ENCODE measurements at regions not wholly inside any gene's neighbourhood (a gene's known extent, or its start where the extent isn't known, plus 50 kb on each side); places are given as distances from the start of the nearest gene placed in this dataset.
"Not testable (repeated sequence)": the region's sequence is repeated elsewhere in the genome, so short reads cannot be mapped to it uniquely, and the experiment has no call there.

DNA sequence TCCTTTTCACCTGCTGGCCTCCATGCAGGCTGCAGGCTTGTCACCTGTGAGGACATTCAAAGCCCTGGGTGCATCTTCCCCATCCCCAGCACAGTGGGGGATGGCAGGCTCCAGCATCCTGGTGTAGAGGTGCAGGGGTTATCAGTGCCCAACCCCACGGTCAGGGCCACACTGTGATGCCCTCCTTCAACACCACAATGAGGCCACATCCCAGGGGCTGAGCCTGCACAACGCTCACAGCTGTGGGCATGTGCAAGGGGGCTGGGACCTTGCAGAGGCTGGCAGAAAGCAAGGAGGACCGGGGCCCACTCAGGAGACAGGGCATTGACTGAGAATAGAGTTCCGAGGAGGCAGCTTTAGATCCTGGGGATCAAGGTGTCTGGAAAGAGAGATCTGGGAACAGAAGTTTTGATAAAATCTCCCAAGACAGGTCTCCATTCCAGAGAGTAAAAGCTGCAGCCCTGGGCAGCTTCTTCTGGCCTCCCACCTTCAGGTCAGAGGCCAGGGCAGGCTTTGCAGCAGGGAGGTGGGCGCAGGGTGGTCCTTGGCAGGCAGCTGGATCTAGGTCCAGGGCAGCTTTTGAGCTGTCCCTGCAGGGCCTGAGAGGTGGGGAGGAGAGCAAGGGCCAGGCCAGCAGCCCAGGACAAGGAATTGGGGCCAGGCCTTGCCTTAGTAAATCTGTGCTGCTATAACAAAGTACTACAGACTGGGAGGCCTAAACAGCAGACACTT, 250.8 kb upstream of the B3GAT1 start:
- FAIRE-seq (no peak), DNase-seq (ENCODE audit: insufficient read length, low spot score) (no peak)

DNA sequence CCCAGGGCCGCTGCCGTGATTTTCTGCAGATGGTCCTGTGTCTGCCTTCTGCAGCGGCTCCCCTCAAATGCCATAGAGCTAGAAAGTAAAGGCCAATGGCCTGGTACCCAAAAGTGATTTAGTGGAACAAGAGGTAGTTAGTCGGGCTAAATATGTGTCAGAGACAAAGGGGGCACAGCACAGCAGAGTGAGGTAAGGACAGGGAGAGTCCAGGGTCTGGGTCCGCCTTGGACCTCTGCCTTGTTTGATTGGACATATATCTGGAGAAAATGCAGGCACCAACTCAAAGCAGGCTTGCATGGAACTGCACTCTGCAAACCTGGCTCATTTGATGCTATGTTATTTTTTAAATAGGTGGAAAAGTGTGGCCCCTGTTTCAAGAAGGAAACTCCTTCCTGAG, 249.6 kb upstream of the B3GAT1 start:
- FAIRE-seq (no peak), DNase-seq (ENCODE audit: insufficient read length, low spot score) (no peak)

DNA sequence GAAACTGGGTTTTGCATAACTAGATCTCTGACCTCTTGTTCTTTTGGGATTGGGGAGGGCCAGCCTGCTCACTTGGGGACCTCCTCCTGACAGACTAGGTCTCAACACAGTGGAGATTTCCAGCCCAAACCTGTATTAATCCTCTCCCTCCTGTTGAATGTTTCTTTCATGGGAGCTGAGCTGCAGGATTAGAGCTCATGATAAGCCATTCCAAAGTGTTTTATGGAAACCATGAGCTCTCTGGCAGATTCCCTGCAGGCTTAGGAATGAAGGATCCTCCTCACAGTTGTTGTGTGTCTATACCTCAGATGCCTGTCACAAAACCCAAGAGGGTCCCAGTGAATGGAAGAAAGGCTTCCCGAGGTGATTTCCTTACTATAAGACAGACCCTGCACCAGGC, 248.4 kb upstream of the B3GAT1 start:
- FAIRE-seq (no peak), DNase-seq (ENCODE audit: insufficient read length, low spot score) (no peak)

DNA sequence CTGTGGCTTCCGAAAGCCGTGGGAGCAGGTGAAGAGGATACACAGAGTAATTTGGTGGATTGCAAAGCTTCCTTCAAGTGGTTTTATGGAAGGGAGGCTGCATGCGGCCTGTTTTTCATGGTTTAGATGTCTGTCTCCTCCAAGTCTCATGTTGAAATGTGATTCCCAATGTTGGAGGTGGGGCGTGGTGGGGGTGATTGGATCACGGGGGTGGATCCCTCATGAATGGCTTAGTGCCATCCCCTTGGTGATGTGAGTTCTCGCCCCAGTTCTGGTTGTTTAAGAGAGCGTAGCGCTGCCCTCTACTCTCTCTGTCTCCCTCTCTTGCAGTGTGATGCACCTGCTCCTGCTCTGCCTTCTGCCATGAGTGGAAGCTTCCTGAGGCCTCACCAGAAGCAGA, 247.8 kb upstream of the B3GAT1 start:
- DNase-seq (ENCODE audit: insufficient read length, low spot score) (no peak), FAIRE-seq (no peak)

DNA sequence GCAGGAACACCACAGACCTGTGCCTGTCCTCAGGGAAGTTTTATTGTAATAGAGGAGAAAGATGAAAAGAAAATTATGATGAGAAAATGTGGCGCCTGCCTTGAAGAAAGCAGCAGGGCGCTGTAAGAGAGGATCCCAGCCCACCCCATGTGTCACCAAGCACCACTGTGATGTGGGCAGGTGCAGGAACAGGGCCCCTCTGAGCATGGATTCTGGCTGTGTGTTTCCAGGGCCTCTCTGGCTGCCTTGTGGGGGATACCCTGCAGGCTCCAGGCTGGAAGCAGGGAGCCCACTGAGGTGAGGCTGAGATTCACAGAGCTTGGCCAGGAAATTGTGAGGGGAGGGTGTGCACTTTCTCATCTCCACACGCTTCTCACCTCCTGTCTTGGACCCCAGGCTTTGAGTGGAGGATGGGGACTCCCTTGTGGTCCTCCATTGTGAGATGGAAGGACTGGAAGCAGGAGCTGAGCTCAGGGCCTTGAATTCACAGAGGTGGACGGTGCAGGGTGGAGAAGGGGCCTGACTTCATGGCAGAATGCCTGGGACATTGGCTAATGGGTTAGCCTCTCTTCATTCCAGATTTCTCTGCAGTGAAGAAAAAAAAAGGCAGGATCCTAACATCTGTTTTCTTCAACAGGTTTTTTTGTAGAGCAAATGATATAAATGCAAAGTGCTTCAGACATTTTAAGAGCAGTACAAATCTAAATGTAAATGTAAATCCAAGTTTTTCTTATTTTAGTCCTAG, 246.6 kb upstream of the B3GAT1 start:
- DNase-seq (ENCODE audit: insufficient read length, low spot score) = no peak

DNA sequence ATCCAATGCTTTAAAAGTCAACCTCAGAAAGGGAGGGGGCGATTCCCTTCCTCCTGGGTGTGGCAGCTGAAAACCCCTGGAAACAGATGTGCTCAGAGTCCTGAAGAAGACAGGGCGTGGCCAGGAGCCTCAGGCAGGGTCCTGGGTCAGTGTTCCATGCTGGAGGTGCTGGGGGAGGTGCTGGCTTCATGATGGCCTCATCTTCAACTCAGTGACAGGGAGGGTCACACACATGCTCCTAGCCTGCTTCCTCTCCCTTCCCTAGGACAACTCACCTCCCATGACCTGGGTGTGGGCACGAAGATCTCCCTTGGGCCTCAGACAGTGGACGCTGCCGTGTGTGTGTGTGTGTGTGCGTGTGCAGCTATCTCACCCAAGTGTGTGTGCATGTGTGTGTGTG, 245.6 kb upstream of the B3GAT1 start:
- FAIRE-seq (no peak), DNase-seq (ENCODE audit: insufficient read length, low spot score) (no peak)

More for the DNA sequence above, 246.6 kb upstream of the B3GAT1 start:
- no peak for FAIRE-seq

DNA sequence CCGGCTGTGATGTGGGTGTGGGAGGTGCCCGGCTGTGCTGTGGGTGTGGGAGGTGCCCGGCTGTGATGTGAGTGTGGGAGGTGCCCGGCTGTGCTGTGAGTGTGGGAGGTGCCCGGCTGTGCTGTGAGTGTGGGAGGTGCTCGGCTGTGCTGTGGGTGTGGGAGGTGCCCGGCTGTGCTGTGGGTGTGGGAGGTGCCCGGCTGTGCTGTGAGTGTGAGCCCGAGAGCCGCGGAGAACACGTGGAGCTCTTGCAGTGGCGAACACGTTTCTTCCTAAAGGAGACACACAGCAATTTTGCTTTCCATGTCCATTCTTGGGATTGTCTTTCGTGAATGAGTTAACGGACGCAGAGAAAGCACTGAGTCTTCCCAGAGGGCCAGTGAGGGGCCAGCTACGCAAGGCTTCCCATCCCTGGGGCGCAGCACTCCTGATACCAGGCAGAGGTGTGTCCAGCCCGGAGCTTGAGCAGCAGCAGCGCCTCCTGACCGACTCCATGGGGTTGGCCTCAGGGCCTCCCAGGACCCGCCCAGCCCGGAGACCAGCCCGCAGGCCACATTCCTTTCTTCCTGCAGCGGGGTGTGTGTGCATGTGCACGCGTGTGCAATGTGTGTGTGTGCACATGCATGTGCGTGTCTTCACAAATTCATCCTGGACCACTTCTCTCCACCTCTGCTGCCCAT, 245.0 kb upstream of the B3GAT1 start:
- FAIRE-seq (no peak), DNase-seq (ENCODE audit: insufficient read length, low spot score) (no peak)

DNA sequence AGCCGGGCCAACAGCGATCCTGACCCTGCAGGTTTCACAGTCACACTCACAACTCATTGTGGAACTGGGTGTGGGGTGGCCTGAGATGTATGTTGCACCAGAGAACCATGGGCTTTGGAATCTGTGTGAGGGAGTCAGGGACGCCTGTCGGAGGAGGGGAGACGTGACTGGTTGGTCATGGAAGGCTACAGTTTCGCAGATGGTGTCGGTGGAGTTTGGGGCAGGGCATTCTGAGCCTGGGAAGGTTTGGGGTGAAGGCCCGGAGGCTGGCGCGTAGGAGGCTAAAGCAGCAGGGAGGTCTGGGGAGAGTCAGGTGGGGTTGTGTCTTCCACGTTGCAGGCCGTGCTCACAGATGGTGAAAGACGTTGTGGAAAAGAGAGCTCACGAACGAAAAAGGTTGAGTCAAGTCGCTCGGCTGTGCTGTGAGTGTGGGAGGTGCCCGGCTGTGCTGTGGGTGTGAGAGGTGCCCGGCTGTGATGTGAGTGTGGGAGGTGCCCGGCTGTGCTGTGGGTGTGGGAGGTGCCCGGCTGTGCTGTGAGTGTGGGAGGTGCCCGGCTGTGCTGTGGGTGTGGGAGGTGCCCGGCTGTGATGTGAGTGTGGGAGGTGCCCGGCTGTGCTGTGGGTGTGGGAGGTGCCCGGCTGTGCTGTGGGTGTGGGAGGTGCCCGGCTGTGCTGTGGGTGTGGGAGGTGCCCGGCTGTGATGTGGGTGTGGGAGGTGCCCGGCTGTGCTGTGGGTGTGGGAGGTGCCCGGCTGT, 244.2 kb upstream of the B3GAT1 start:
- DNase-seq (ENCODE audit: insufficient read length, low spot score); FAIRE-seq: not testable (repeated sequence)

DNA sequence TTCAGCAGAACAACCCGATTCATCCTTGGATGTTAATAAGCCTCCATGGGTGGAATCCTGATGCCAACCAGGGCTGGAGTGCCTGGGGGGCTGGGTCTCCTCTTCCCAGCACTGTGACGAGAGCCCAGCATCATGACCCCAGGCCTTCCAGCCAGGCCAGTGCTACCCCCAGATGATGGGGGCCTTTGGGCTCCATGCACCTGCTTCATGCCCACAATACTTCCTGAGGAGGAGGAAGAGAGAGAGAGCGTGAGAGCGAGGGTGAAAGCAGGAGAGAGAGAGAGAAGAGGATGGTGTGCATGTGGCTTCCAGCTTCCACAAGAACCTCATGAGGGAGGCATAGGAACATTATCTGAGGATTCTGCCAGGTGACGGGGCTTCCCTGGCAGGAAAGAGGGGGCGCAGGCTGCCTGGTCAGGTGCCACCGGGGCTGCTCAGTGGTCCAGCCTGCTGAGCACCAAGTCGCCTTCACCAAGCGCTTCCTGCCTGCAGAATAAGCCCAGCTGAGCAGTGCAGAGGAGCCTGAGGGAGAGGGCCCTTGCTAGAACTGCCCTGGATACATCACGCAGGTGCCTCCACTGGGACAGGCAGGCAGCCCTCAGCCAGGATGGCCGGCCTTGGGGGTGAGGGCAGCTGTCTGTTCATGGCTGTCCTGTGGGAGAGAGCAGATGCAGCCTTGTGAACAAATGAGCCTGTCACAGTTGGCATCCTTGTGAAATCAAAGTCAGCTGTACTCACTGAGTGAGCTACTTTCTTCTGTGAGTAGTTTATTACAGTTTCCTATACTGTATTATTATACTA, 243.3 kb upstream of the B3GAT1 start:
- DNase-seq (ENCODE audit: insufficient read length, low spot score) (no peak), FAIRE-seq (no peak)

DNA sequence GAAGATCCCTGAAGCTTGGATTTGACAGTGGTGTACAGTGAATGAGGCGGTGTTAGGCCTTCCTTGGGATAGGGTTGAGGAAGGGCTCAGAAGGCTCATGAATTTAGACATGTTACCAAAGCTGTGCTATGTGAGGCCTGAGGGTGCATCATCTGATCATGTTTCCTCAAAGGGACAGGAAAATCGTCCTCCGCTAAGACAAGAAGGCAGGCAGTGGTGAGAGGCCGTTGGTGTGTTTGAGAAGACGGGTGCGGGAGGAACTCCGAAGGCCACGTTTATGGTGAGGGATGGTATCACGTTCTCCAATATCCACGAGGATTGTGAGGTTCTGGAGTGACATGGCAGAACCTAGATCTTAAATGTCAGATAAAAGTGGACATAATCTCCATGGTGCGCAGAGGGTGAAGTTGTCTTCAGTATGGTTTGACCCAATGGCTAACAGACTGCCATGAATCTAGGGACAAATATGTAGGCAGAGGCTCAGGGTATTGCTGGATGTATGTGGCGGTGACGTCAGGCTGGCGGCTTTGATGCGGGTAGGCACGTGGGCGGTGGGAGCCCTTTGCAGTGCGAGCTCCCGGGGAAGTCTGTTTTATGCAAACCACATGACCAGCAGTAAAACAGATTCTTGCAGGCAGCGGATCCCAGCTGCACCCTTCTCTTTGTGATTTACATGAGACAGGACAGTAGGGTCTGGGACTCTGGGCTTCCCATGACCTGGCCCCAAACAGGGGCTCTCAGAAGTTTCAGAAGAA, 242.3 kb upstream of the B3GAT1 start:
- FAIRE-seq = no peak
- DNase-seq (ENCODE audit: insufficient read length, low spot score) = no peak

DNA sequence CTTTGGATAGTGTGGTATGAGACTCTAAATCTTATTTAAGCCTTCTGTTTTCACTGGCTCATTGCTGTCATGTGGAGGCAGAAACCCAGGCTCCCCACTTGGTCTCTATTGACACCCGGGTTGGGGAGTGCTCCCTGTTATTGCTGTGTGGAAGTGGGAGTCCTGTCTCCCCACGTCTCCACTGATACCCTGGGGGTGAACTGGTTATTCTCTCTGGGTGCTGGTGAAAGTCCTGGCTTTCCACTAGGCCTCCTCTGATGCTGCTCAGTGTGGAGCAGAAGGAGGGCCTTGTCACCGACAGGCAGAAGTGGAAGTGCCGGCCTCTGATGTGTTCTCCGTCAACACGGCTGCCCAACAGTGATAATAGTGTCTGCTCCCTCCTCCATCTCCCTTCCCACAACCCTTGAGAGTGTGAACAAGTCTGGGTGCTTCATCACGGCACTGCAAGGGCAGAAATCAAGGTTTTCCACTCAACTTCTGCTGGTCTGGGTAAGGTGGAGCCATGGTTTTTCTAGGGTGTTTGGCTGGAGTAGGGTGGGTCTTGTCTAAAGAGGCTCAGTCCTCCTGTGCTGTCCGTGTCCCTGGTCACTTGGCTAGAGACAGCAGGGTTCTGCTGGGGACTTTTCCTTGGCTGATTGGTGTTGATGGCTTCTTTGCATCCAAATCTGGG, 240.7 kb upstream of the B3GAT1 start:
- DNase-seq (ENCODE audit: insufficient read length, low spot score) (no peak), FAIRE-seq (no peak)

DNA sequence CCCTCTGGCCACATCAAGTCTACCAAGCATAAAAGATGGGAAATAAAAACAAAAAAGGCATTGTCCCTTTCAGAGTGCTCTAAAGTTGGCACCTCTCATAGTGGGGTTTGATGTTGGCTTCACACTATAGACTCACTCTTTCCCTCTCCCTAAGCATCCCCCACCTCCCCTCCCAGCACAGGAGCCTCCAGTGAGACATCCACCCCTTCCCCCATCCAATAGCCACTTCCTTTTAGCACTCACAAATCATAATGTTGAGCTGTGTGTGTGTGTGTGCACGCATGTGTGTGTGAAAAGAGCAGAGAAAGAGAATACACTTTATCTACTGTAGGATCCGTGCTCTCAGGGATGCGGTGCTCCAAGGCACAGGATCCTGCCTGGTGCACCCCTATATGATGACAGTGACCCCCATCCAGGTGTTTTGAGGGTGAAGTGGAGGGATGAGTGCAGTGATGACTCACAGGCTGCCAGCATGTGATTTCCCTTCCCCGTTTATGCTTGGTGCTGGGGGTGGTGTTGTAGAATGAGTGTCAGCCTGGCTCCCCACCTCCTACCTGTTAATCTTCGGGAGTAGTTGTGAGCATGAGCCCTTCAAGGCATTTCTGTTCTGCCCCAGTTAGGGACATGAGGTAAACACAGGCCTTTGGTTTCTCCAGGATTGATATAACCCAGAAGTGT, 235.2 kb upstream of the B3GAT1 start:
- DNase-seq (ENCODE audit: insufficient read length, low spot score) (no peak), FAIRE-seq (no peak)

DNA sequence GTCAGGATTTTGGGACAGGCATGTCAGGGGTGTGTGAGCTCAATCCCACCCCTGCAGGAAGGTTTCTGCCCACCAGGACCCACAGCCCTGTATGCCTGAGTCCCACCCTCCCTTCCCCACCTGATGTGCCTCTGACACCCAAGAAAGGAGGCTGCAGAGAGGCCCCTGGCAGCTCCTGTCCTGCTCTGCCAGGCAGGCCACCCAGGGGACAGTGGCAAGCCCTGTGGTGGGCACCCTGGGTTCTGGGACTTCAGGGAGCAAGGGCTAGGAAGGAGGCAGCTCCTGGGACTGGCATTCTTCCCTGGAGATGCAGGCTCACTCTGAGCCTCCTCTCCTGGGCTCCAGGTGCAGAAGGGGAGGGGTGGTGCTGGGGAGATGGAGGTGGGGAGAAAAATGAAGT, 234.5 kb upstream of the B3GAT1 start:
- no peak for FAIRE-seq
- DNase-seq (ENCODE audit: insufficient read length, low spot score) = no peak

DNA sequence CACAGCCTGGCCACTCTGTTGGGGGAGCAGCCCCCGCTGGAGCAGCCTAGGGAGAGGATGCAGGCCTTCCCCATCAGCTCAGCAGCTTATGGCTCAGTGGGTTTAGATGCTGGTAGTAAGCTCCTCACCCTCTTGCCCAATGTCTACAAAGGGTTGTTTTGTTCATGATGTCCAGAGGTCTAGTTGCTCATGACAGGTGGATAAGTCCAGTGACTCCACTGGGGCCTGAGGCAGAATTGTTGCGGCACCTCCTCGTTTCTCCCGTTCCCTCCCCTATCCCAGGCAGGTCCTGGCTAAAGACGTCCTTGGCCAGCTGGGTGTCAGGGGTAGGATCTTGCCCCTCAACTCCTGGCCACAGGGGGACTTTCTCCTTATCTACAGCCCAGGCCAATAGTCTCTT, 233.5 kb upstream of the B3GAT1 start:
- FAIRE-seq (no peak), DNase-seq (ENCODE audit: insufficient read length, low spot score) (no peak)

DNA sequence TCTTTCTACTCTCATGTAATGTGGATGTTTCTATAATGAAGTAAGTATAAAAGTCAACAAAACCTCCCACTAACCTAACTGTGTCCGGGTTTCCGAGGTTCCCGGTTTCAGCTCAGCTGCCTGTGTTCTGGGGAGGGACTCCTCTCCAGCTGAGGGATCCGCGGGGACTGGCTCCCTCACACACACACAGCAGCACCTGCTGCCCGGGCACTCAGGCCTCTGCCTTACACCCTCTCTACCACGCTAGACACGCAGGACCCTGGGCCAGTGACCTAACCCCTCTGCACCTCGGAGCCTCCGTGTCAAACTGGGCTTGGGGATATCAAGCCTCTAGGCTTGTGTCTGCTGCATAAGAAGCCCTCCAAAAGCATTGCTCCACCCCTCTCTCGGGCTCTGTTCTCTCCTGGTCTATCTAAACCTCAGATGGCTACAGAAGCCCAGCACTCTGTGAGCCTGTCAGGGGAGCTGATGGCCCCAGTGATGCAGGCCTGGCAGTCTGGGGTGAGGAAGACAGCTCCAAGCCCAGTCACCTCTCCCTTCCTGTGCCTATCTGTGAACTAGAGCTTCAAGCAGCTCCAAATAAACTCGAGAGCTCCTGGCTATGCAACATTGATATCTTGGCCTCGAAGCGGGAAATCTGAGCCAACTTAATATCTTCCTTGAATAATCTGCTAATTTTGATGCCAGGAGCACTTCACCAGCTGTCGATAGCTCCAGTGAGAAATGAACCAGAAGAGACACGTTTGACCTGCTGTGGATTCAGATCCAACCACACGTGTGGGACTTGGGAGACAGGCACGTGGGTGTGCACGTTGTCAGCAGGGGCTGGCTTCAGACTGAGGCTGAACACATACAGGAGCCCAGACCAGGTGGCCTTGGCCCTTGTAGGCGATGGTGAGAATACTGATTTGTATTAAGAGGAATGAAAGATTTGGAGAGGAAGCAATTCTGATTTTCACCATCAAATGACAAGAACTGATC, 232.7 kb upstream of the B3GAT1 start:
- no peak for FAIRE-seq
- DNase-seq (ENCODE audit: insufficient read length, low spot score) = no peak

DNA sequence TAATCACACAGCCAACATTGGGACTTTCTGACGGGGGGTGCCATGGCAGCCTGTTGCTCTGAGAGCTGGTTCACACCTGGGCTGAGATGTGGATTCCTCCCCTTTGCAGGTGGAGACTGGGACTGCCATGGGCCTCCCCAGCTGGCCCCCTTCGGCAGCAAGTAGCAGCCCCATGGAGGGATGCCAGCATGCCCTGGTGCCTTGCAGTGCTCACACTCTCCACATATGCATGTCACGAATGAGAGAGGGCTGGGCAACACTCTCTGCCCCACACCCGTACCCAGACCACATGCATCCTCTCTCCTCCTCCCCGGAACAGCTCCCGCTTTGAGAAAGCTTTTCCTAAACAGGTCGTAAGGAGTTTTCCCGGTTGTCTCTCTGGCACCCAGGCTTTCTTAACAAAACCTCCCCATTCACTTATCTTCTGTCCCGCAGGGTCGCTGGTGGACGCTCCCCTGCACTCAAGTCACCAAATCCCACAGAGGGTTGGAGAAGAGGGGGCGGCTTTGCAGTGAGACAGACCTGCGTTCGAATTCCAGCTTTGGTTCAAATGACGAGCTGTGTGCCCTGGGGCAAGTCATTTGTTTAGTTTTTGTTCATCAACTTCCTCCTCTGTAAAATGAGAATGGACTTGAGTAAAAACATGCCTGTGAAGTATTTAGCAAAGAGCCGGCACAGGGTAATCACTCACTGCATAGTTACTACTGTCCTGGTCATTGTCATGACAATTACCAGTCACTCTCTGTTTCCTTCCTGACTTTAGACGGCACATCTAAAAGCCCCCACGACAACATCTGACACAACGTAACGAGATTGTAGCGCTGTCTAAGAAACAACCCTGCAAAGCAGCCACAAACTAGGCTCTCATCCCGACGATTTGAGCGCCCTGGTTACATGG, 231.3 kb upstream of the B3GAT1 start:
- DNase-seq (ENCODE audit: insufficient read length, low spot score) (no peak), FAIRE-seq (no peak)

Data from GM19239 (cell line).